IPS-18a (cell line): ENCODE measurements at regions not wholly inside any gene's neighbourhood (a gene's known extent, or its start where the extent isn't known, plus 50 kb on each side); places are given as distances from the start of the nearest gene placed in this dataset.

Experiments used
- H3K27ac ChIP-seq: one replicate; pipeline ENCODE4 v1.5.1; 2013; ENCODE audit warnings: low read length
- H3K27me3 ChIP-seq: one replicate; pipeline ENCODE4 v1.6.1; 2013; ENCODE audit warnings: mild to moderate bottlenecking, low read length; ENCODE audit not compliant: control insufficient read depth, insufficient read depth
- H3K36me3 ChIP-seq: one replicate; pipeline ENCODE4 v1.6.1; 2013; ENCODE audit warnings: low read depth, low read length; ENCODE audit not compliant: control insufficient read depth
- H3K4me1 ChIP-seq: one replicate; pipeline ENCODE4 v1.6.1; 2013; ENCODE audit warnings: low read depth, low read length; ENCODE audit not compliant: control insufficient read depth
- H3K4me3 ChIP-seq: one replicate; pipeline ENCODE4 v1.5.1; 2013; ENCODE audit warnings: low read length
- H3K9ac ChIP-seq: one replicate; pipeline ENCODE4 v1.6.1; 2013; ENCODE audit warnings: mild to moderate bottlenecking, low read length, moderate library complexity
- H3K9me3 ChIP-seq: one replicate; pipeline ENCODE4 v1.6.1; 2013; ENCODE audit warnings: low read depth, low read length; ENCODE audit not compliant: control insufficient read depth

GRCh38 chr6:168873278-168874190 is 380.1 kb downstream of the THBS2 start:
- Histone ChIP-seq H3K9ac (no peak overlapping the region), H3K27ac (no peak overlapping the region), H3K27me3 (no peaks in the 10 kb centered on the region), H3K4me1 (no peaks in the 10 kb centered on the region), H3K9me3 (no peaks in the 10 kb centered on the region), H3K36me3 (no peaks in the 10 kb centered on the region), H3K4me3 (no peak overlapping the region)

- Histone ChIP-seq H3K27ac (no peak overlapping the region), H3K4me1 (no peaks in the 10 kb centered on the region), H3K27me3 (no peaks in the 10 kb centered on the region), H3K9ac (no peak overlapping the region), H3K9me3 (no peaks in the 10 kb centered on the region), H3K36me3 (no peaks in the 10 kb centered on the region), H3K4me3 (no peak overlapping the region)
These were observed 381.9 kb downstream of the THBS2 start for GRCh38 chr6:168871642-168872315.

GRCh38 chr6:168870982-168871381 is 382.7 kb downstream of the THBS2 start:
- no peaks in the 10 kb centered on the region for H3K36me3 ChIP-seq
- no peak overlapping the region for H3K9ac ChIP-seq
- H3K27ac ChIP-seq, result no peak overlapping the region
- no peaks in the 10 kb centered on the region for H3K4me1 ChIP-seq
- H3K4me3 ChIP-seq, result no peak overlapping the region
- H3K27me3 ChIP-seq, result no peaks in the 10 kb centered on the region
- H3K9me3 ChIP-seq, result no peaks in the 10 kb centered on the region

- no peaks in the 10 kb centered on the region for H3K4me1 ChIP-seq
- no peaks in the 10 kb centered on the region for H3K9me3 ChIP-seq
- H3K36me3 ChIP-seq, result no peaks in the 10 kb centered on the region
- no peak overlapping the region for H3K27ac ChIP-seq
- no peaks in the 10 kb centered on the region for H3K27me3 ChIP-seq
- no peak overlapping the region for H3K9ac ChIP-seq
- H3K4me3 ChIP-seq, result no peak overlapping the region
These were observed 386.2 kb downstream of the THBS2 start for GRCh38 chr6:168867247-168868102.

- no peaks in the 10 kb centered on the region for H3K36me3 ChIP-seq
- H3K4me1 ChIP-seq, result no peaks in the 10 kb centered on the region
- H3K4me3 ChIP-seq, result no peak overlapping the region
- H3K9ac ChIP-seq, result no peak overlapping the region
- no peak overlapping the region for H3K27ac ChIP-seq
- H3K9me3 ChIP-seq, result no peaks in the 10 kb centered on the region
- no peaks in the 10 kb centered on the region for H3K27me3 ChIP-seq
These were observed 387.1 kb downstream of the THBS2 start for GRCh38 chr6:168866534-168866933.

GRCh38 chr6:168865522-168865921 is 388.1 kb downstream of the THBS2 start:
- no peaks in the 10 kb centered on the region for H3K4me1 ChIP-seq
- H3K9me3 ChIP-seq, result no peaks in the 10 kb centered on the region
- no peaks in the 10 kb centered on the region for H3K27me3 ChIP-seq
- H3K9ac ChIP-seq, result no peak overlapping the region
- H3K36me3 ChIP-seq, result no peaks in the 10 kb centered on the region
- H3K4me3 ChIP-seq, result no peak overlapping the region
- no peak overlapping the region for H3K27ac ChIP-seq

GRCh38 chr6:168864541-168865460 is 388.8 kb downstream of the THBS2 start:
- no peak overlapping the region for H3K27ac ChIP-seq
- no peak overlapping the region for H3K9ac ChIP-seq
- no peaks in the 10 kb centered on the region for H3K4me1 ChIP-seq
- no peaks in the 10 kb centered on the region for H3K27me3 ChIP-seq
- no peaks in the 10 kb centered on the region for H3K36me3 ChIP-seq
- H3K9me3 ChIP-seq, result no peaks in the 10 kb centered on the region
- no peak overlapping the region for H3K4me3 ChIP-seq

GRCh38 chr6:168863467-168863866 is 390.2 kb downstream of the THBS2 start:
- Histone ChIP-seq H3K4me1 (no peaks in the 10 kb centered on the region), H3K36me3 (no peaks in the 10 kb centered on the region), H3K27ac (no peak overlapping the region), H3K4me3 (no peak overlapping the region), H3K9me3 (no peaks in the 10 kb centered on the region), H3K9ac (no peak overlapping the region), H3K27me3 (no peaks in the 10 kb centered on the region)

- Histone ChIP-seq H3K27ac (no peak overlapping the region), H3K36me3 (no peaks in the 10 kb centered on the region), H3K4me3 (no peak overlapping the region), H3K9me3 (no peaks in the 10 kb centered on the region), H3K9ac (no peak overlapping the region), H3K27me3 (no peaks in the 10 kb centered on the region), H3K4me1 (no peaks in the 10 kb centered on the region)
These were observed 391.2 kb downstream of the THBS2 start for GRCh38 chr6:168862346-168862980.

GRCh38 chr6:168860987-168861386 is 392.7 kb downstream of the THBS2 start:
- Histone ChIP-seq H3K4me3 (no peak overlapping the region), H3K27ac (no peak overlapping the region), H3K9me3 (no peaks in the 10 kb centered on the region), H3K36me3 (no peaks in the 10 kb centered on the region), H3K4me1 (no peaks in the 10 kb centered on the region), H3K9ac (no peak overlapping the region), H3K27me3 (no peaks in the 10 kb centered on the region)
